ENCODE measurements at regions not wholly inside any gene's neighbourhood (a gene's known extent, or its start where the extent isn't known, plus 50 kb on each side); places are given as distances from the start of the nearest gene placed in this dataset.

DNA sequence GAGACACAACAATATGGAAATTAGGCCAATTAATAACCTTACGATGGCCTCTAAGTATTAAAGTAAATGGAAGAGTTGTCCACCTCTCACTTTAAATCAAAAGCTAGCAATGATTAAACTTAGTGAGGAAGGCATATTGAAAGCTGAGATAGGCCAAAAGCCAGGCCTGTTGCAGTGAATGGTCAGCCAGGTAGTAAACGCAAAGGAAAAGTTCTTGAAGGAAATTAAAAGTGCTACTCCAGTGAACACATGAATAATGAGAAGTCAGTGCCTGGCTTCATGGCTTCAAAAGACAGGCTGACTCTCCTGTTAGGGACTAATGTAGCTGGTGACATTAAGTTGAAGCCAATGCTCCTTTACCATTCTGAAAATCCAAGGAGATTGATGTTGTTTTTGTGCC lies 135.3 kb downstream of the NDUFA12 start:
- Histone ChIP-seq H3K4me1 (ENCODE audit: control insufficient read depth, extremely low read depth, insufficient read depth, low read length) (no peaks in the 10 kb centered on the region), H3K4me3 (replicated peaks in 1 of 3; ENCODE audit: insufficient read depth in 1 of 3, low read depth in 1 of 3, low read length in 3 of 3) (no peak overlapping the region), H3K9ac (replicated peaks; ENCODE audit: extremely low read depth, insufficient read depth, low read length) (no peak overlapping the region), H4K20me1 (replicated peaks; ENCODE audit: control insufficient read depth, extremely low read depth, insufficient read depth, low read length) (no peaks in the 10 kb centered on the region), H3K9me1 (replicated peaks; ENCODE audit: control insufficient read depth, extremely low read depth, insufficient read depth, low read length) (no peaks in the 10 kb centered on the region), H2AFZ (ENCODE audit: low read depth, low read length) (no peak overlapping the region), H3K79me2 (ENCODE audit: control insufficient read depth, insufficient read depth, low read length) (no peaks in the 10 kb centered on the region), H3K36me3 (ENCODE audit: control insufficient read depth in 2 of 2, extremely low read depth in 1 of 2, insufficient read depth in 2 of 2, low read length in 2 of 2) (no peaks in the 10 kb centered on the region), H3K9me3 (replicated peaks; ENCODE audit: control insufficient read depth, insufficient read depth, low read length) (no peaks in the 10 kb centered on the region), H3K27me3 (ENCODE audit: control insufficient read depth in 2 of 2, insufficient read depth in 2 of 2, low read length in 2 of 2) (peaks cover 27 to 32% of the 10 kb centered on the region in 2 experiments), H3K4me2 (ENCODE audit: insufficient read depth, low read length) (no peak overlapping the region), H3K27ac (ENCODE audit: insufficient read depth, low read depth, low read length) (no peak overlapping the region)
- dilution Hi-C loops (cut with MboI; ENCODE audit: extremely low pct_ligation_motif_present, low sequenced_read_pairs): no loop called here
- DNase-seq (ENCODE audit: low read depth, low spot score) (no peak), FAIRE-seq (no peak)
- no peak for TF ChIP-seq CTCF (IDR thresholded peaks at IDR 0.05; ENCODE audit: extremely low read depth in 1 of 2, insufficient read depth in 1 of 2, low read depth in 1 of 2, low read length in 2 of 2)
- TF ChIP-seq MYC (IDR thresholded peaks at IDR 0.05; ENCODE audit: low read depth, low read length): no peak
- TF ChIP-seq EZH2 (IDR thresholded peaks at IDR 0.05; ENCODE audit: borderline replicate concordance, low read depth, low read length, severe bottlenecking): no peak
- TF ChIP-seq JUN (IDR thresholded peaks at IDR 0.05; ENCODE audit: borderline replicate concordance, insufficient read depth, insufficient read length, low read depth): no peak
- TF ChIP-seq POLR2AphosphoS5 (IDR thresholded peaks at IDR 0.05; ENCODE audit: insufficient read depth, low read depth, low read length): no peak
- TF ChIP-seq, protein P1, sequence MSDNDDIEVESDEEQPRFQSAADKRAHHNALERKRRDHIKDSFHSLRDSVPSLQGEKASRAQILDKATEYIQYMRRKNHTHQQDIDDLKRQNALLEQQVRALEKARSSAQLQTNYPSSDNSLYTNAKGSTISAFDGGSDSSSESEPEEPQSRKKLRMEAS (IDR thresholded peaks at IDR 0.05; ENCODE audit: insufficient read depth, insufficient read length): no peak
- TF ChIP-seq GATA2 (IDR thresholded peaks at IDR 0.05; ENCODE audit: insufficient read depth, insufficient read length, low read depth, low read length): no peak
- no peak for TF ChIP-seq FOS (IDR thresholded peaks at IDR 0.05; ENCODE audit: borderline replicate concordance, insufficient read depth, low read length)
- TF ChIP-seq POLR2A (IDR thresholded peaks at IDR 0.05; ENCODE audit: low read depth, low read length): no peak
- intact Hi-C loops (cut with micrococcal nuclease): no loop called here
- POLR2A ChIA-PET: no interaction called here
- CTCF ChIA-PET: no interaction called here
- no TSS peak for BruUV-seq (replicated peaks)
